Activated CD4-positive, alpha-beta T cell treated with anti-CD3 and anti-CD28 coated beads, Interleukin-10, Interleukin-2, amounts not matched to agents 100 ng/mL and 50 ng/mL, durations not matched to agents 16 hours and 8 hours (primary cell): ENCODE measurements at regions not wholly inside any gene's neighbourhood (a gene's known extent, or its start where the extent isn't known, plus 50 kb on each side); places are given as distances from the start of the nearest gene placed in this dataset.
A peak's percentile ranks its signal among the peaks of the same experiment; 100 is the strongest.
"Not testable (repeated sequence)": the region's sequence is repeated elsewhere in the genome, so short reads cannot be mapped to it uniquely, and the experiment has no call there.

Experiments used
- DNase-seq: peaks from one replicate; pipeline ENCODE4 v3.0.0-alpha.2; 2020

GRCh38 chr15:38818157-38818790, 253.7 kb upstream of the RASGRP1 start:
- no peak for DNase-seq

GRCh38 chr15:38819387-38819950, 254.9 kb upstream of the RASGRP1 start:
- DNase-seq, result no peak

- no peak for DNase-seq
Observed at GRCh38 chr15:38823263-38823662, 258.6 kb upstream of the RASGRP1 start.

GRCh38 chr15:38824719-38825118, 260.1 kb upstream of the RASGRP1 start:
- no peak for DNase-seq

GRCh38 chr15:38826880-38827279, 262.3 kb upstream of the RASGRP1 start:
- DNase-seq, result no peak

- DNase-seq, result no peak
Observed at GRCh38 chr15:38828031-38828532, 263.5 kb upstream of the RASGRP1 start.

GRCh38 chr15:38829086-38829485, 264.5 kb upstream of the RASGRP1 start:
- no peak for DNase-seq

GRCh38 chr15:38842226-38842625, 277.6 kb upstream of the RASGRP1 start:
- no peak for DNase-seq

GRCh38 chr15:38843051-38843501, 278.5 kb upstream of the RASGRP1 start:
- DNase-seq, result no peak

GRCh38 chr15:38843736-38844590, 279.3 kb upstream of the RASGRP1 start:
- no peak for DNase-seq

- no peak for DNase-seq
Observed at GRCh38 chr15:38844736-38845135, 280.1 kb upstream of the RASGRP1 start.

- DNase-seq, result no peak
Observed at GRCh38 chr15:38846346-38846745, 281.7 kb upstream of the RASGRP1 start.

- DNase-seq, result no peak
Observed at GRCh38 chr15:38847666-38848065, 283.1 kb upstream of the RASGRP1 start.

- DNase-seq, result no peak
Observed at GRCh38 chr15:38849046-38849445, 284.4 kb upstream of the RASGRP1 start.

- not testable (repeated sequence) for DNase-seq
Observed at GRCh38 chr15:38852188-38852587, 287.6 kb upstream of the RASGRP1 start.

- DNase-seq, result peak; percentile 21
Observed at GRCh38 chr15:38853608-38854007, 289.0 kb upstream of the RASGRP1 start.

- no peak for DNase-seq
Observed at GRCh38 chr15:38854506-38854905, 289.9 kb upstream of the RASGRP1 start.

- no peak for DNase-seq
Observed at GRCh38 chr15:38857814-38858213, 293.2 kb upstream of the RASGRP1 start.

GRCh38 chr15:38859574-38859973, 295.0 kb upstream of the RASGRP1 start:
- no peak for DNase-seq

GRCh38 chr15:38860253-38860652, 295.6 kb upstream of the RASGRP1 start:
- DNase-seq, result no peak

- no peak for DNase-seq
Observed at GRCh38 chr15:38860674-38861073, 296.1 kb upstream of the RASGRP1 start.

GRCh38 chr15:38861108-38861507, 296.5 kb upstream of the RASGRP1 start:
- no peak for DNase-seq

- DNase-seq, result no peak
Observed at GRCh38 chr15:38862099-38862498, 297.5 kb upstream of the RASGRP1 start.

- no peak for DNase-seq
Observed at GRCh38 chr15:38863381-38863780, 298.8 kb upstream of the RASGRP1 start.
